HG03196 (cell line): ENCODE measurements at regions not wholly inside any gene's neighbourhood (a gene's known extent, or its start where the extent isn't known, plus 50 kb on each side); places are given as distances from the start of the nearest gene placed in this dataset.

ENCODE experiments used
- ATAC-seq: cut with Tn5 transposase; IDR thresholded peaks from one replicate; pipeline ENCODE4 v1.9.1; 2021; ENCODE audit not compliant: unreplicated experiment

- no peak for ATAC-seq
Observed at GRCh38 chr15:97210277-97210676, 750.2 kb upstream of the ARRDC4 start.

- no peak for ATAC-seq
Observed at GRCh38 chr15:97215629-97216028, 744.9 kb upstream of the ARRDC4 start.

DNA sequence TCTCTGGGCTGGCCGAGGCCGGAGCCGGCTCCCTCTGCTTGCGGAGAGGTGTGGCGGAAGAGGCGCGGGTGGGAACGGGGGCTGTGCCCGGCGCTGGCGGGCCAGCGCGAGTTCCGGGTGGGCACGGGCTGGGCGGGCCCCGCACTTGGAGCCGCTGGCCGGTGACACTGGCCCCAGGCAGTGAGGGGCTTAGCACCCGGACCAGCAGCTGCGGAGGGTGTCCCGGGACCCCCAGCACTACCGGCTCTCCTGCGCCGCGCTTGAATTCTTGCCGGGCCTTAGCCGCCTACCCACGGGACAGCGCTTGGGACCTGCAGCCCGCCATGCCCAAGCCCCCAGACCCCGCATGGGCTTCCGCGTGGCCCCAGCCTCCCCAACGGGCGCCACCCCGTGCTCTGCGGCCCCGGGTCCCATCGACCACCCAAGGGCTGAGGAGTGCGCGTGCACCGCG, 736.3 kb upstream of the ARRDC4 start:
- no peak for ATAC-seq

GRCh38 chr15:97234851-97235610, 725.5 kb upstream of the ARRDC4 start:
- no peak for ATAC-seq

DNA sequence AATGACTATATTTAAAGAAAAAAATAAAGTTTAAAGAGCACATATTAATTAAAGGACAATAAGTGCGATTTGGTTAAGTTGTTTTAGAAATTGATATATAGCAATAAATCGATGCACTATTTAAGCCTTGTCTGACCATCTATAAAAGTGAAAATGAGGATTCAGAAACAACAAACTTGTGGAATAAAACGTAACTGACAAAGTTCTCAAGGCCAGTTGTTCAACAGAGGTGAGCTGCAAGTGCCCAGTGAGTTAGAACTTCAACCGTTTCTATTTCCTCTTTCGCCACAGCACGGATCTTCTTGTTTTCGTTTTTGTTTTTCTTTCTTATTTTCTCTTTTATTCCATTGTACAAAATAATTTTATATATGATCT, 724.9 kb upstream of the ARRDC4 start:
- no peak for ATAC-seq

DNA sequence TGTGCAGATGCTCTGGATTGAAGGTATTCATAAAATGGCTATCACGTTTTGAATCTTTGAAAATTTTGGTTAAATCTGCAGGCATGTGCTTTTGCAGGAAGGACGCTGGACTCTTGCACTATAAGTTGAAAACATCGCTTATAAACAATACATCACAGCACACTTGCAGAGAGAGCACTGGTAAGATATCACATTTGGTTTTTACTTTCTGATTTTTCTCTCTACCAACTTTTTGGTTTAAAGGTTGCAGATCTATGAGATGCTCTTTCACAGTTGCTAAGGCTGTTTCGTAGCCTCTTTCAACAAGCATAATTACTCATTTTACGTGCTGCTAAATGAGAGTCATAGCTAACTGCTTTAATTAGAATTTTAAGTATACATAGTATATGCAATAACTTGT, 724.4 kb upstream of the ARRDC4 start:
- ATAC-seq, result no peak

DNA sequence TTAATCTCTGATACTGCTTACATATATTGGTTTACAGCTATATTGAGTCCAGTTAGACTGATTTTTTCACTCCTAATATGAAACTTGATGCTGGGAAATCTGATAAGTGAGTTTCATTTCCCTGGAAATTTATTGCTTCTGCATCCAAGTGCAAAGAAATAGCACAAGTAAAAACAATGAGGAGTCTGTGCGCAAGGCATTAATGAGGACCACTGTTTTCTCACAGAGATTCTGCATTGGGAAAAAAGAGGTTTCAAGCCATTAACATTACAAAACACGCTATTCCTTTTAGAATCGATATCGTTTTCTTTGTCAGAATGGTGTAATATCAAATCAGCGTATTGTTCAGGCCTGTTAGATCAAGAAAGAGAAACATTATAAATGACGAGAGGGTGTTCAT, 723.3 kb upstream of the ARRDC4 start:
- ATAC-seq, result no peak

DNA sequence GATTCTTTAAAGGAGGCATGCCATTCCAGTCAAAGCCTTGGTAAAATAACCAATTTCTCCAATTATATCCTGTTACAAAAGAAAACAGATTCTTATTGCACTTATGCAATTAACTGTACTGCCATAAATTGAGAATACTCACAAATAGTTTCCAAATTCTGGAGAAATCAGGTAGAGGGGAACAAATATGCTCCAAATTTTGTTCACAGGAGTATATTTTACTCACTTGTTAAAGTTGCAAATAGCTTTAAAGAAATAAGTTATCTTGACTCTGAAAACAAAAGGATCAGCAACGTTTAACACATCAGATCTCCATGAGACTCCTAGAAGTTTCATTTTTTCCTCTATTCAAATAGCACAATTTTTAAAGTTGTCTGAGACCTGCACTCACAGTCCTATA, 712.1 kb upstream of the ARRDC4 start:
- no peak for ATAC-seq

- no peak for ATAC-seq
Observed at GRCh38 chr15:97259943-97260342, 700.6 kb upstream of the ARRDC4 start.

- ATAC-seq, result no peak
Observed at GRCh38 chr15:97301166-97301565, 659.3 kb upstream of the ARRDC4 start.

DNA sequence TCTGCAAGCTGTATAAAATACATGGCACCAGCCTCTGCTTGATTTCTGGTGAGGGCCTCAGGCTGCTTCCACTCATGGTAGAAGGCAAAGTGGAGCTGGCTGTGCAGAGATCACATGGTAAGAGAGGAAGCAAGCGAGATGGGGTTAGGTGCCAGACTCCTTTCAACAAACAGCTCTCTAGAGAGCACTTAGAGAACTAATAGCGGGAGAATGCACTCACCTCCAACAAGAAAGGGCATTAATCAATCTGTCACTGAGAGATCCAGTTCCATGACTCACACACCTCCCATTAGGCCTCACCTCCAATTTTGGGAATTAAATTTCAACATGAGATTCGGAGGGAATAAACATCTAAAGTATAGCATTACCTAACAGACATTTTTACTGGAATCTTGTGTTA, 644.1 kb upstream of the ARRDC4 start:
- ATAC-seq, result no peak

- ATAC-seq, result no peak
Observed at GRCh38 chr15:97317163-97317562, 643.3 kb upstream of the ARRDC4 start.

GRCh38 chr15:97319291-97319690, 641.2 kb upstream of the ARRDC4 start:
- no peak for ATAC-seq

DNA sequence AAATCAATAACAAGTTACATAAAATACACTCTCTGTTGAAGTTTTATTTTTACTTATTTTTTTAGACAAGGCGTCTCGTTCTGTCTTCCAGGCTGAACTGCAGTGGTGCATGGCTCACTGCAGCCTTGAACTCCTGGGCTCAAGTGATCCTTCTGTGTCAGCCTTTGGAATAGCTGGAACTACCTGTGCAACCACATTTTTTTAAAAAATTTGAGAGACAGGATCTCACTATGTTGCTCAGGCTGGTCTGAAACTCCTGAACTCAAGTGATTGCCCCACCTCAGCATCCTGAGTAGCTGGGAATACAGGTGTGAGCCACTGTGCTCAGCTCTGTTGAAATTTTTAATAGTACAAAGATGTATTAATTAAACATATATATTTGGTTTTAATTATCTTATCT, 614.3 kb upstream of the ARRDC4 start:
- no peak for ATAC-seq

DNA sequence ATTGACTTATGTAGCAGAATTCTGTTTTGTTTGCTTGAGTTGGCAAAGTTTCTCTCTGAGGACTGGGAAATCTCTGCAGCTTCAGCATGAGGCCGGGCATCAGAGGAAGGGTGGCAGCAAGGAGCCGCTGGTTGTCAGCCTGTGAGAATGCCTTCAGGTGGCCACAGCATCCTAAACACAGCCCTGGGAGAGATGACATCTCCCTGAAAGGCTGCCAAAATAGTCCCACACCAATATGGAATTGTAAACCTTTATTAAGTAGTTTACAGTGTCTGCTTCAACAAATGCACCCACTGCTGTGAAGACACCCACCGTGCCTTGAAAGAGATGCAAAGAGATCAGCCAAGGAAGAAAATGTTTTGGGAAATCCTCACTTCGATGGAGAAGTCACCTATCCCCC, 609.7 kb upstream of the ARRDC4 start:
- no peak for ATAC-seq

GRCh38 chr15:97383516-97383915, 577.0 kb upstream of the ARRDC4 start:
- ATAC-seq, result no peak

- no peak for ATAC-seq
Observed at GRCh38 chr15:97386940-97387339, 573.6 kb upstream of the ARRDC4 start.

- no peak for ATAC-seq
Observed at GRCh38 chr15:97401195-97401594, 559.3 kb upstream of the ARRDC4 start.

- ATAC-seq, result no peak
Observed at GRCh38 chr15:97401970-97402369, 558.5 kb upstream of the ARRDC4 start.

GRCh38 chr15:97406841-97407240, 553.7 kb upstream of the ARRDC4 start:
- no peak for ATAC-seq

GRCh38 chr15:97410897-97411575, 549.5 kb upstream of the ARRDC4 start:
- no peak for ATAC-seq

- no peak for ATAC-seq
Observed at GRCh38 chr15:97420130-97420529, 540.4 kb upstream of the ARRDC4 start.

DNA sequence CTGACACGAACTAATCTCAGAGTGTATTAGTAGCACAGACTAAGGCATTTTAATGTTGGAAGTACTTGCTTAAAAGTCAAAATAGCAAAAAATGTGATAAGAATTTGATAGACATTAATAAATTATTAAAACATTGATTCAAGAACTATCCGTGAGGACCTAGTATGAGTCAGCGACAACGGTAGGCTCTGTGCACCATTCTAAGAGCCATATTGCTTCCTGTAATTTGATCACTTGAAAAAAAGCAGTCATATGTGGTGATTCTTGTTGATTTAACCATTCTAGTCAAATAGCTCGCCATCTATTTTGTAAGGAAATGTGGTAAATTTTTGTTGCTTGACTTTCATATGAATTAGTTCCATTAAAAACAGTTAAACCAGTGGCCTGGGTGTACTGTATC, 534.9 kb upstream of the ARRDC4 start:
- no peak for ATAC-seq
